Ectodermal cell (in vitro differentiated cells): ENCODE measurements at regions not wholly inside any gene's neighbourhood (a gene's known extent, or its start where the extent isn't known, plus 50 kb on each side); places are given as distances from the start of the nearest gene placed in this dataset.

ENCODE experiments used
- H3K27ac ChIP-seq: 2 replicates; pipeline ENCODE4 v1.7.0; 2013; ENCODE audit warnings: mild to moderate bottlenecking, low read depth, low read length; ENCODE audit not compliant: insufficient read depth, poor library complexity, severe bottlenecking
- H3K27me3 ChIP-seq: 2 replicates; pipeline ENCODE4 v1.7.0; 2013; ENCODE audit warnings: mild to moderate bottlenecking, low read length; ENCODE audit not compliant: insufficient read depth, control insufficient read depth, poor library complexity, severe bottlenecking
- H3K36me3 ChIP-seq: one replicate; pipeline ENCODE4 v1.7.0; 2013; ENCODE audit warnings: low read length; ENCODE audit not compliant: control insufficient read depth, insufficient read depth
- H3K4me1 ChIP-seq: one replicate; pipeline ENCODE4 v1.7.0; 2013; ENCODE audit warnings: low read length; ENCODE audit not compliant: control insufficient read depth, insufficient read depth
- H3K4me3 ChIP-seq: 2 replicates; pipeline ENCODE4 v1.7.0; 2013; ENCODE audit warnings: low read depth, low read length, control low read depth; ENCODE audit not compliant: insufficient read depth
- H3K9me3 ChIP-seq: 2 replicates; pipeline ENCODE4 v1.7.0; 2013; ENCODE audit warnings: mild to moderate bottlenecking, low read length, moderate library complexity; ENCODE audit not compliant: control insufficient read depth
- WGBS, 2 experiments: methylation state at CpG; one replicate each; pipeline ENCODE4 v1.1.7; 2013; ENCODE audit warnings: missing lambda C conversion rate in 2 of 2; 5-methylcytosine and 5-hydroxymethylcytosine counted together

DNA sequence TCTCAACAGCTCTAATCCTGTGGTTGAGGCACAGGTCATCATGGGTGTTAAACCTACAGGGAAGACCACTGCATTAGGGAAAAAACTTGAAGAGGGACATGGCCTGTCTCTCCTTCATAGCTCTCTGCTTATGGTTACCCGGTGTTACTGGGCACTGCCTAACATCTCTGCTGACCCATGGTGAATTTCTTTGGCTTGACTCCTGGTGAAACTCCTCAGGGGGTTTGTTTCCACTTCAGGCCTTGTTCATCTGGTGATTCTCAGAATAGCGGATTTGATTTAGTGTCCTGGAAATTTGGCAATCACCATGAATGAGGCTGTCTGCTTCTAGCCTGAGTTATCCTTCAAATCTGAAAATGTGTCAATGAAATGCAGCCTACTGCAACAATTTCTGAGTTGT is 114.4 kb downstream of the ZNF518B start:
- no peak overlapping the region for H3K27ac ChIP-seq
- H3K36me3 ChIP-seq, result no peaks in the 10 kb centered on the region
- H3K4me3 ChIP-seq, result no peak overlapping the region
- H3K9me3 ChIP-seq, result peaks cover 2% of the 10 kb centered on the region
- H3K27me3 ChIP-seq, result no peaks in the 10 kb centered on the region
- 90 to 96% methylated on average over 2 of the region's 2 CpGs for WGBS, 2 experiments
- no peaks in the 10 kb centered on the region for H3K4me1 ChIP-seq

DNA sequence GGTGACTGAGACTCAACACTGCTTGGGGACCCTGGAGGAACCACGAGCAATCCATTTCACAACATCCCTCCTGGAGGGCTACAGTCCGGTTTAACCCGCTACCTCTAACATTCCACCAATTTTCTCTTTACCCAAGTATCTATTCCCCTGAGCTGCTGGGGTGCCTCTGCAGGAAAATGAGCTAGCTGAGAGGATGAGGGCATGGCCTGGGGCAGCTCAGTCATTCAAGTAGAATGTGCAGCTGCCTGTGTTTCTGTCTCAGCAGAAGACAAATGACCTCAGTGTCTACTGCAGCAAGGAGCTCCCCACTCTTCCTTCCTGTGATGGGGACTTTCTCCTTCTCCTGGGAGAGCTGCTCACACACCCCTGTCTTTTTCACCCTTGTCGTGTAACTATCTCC is 120.8 kb downstream of the ZNF518B start:
- 92 to 98% methylated on average over 3 of the region's 4 CpGs for WGBS, 2 experiments
- Histone ChIP-seq H3K9me3 (peaks cover 2% of the 10 kb centered on the region), H3K27me3 (no peaks in the 10 kb centered on the region), H3K27ac (no peak overlapping the region), H3K36me3 (no peaks in the 10 kb centered on the region), H3K4me3 (no peak overlapping the region), H3K4me1 (no peaks in the 10 kb centered on the region)

GRCh38 chr4:10335050-10335449 is 122.2 kb downstream of the ZNF518B start:
- WGBS, 2 experiments, result 89 to 93% methylated on average over 8 of the region's 8 CpGs
- no peaks in the 10 kb centered on the region for H3K36me3 ChIP-seq
- H3K27ac ChIP-seq, result no peak overlapping the region
- no peaks in the 10 kb centered on the region for H3K4me1 ChIP-seq
- peaks cover 2% of the 10 kb centered on the region for H3K9me3 ChIP-seq
- H3K27me3 ChIP-seq, result no peaks in the 10 kb centered on the region
- H3K4me3 ChIP-seq, result no peak overlapping the region

GRCh38 chr4:10334506-10335028 is 122.7 kb downstream of the ZNF518B start:
- H3K27me3 ChIP-seq, result no peaks in the 10 kb centered on the region
- H3K4me1 ChIP-seq, result no peaks in the 10 kb centered on the region
- H3K36me3 ChIP-seq, result no peaks in the 10 kb centered on the region
- H3K27ac ChIP-seq, result no peak overlapping the region
- no peak overlapping the region for H3K4me3 ChIP-seq
- peaks cover 2% of the 10 kb centered on the region for H3K9me3 ChIP-seq
- 90% methylated on average over 3 of the region's 3 CpGs for WGBS, 2 experiments

- no peaks in the 10 kb centered on the region for H3K4me1 ChIP-seq
- 92% methylated on average over 1 of the region's 1 CpG; no CpG with 5 or more reads in 1 of the 2 experiments for WGBS, 2 experiments
- no peaks in the 10 kb centered on the region for H3K36me3 ChIP-seq
- H3K9me3 ChIP-seq, result peaks cover 2% of the 10 kb centered on the region
- H3K27me3 ChIP-seq, result no peaks in the 10 kb centered on the region
- no peak overlapping the region for H3K27ac ChIP-seq
- H3K4me3 ChIP-seq, result no peak overlapping the region
Measured at GRCh38 chr4:10333942-10334341, 123.3 kb downstream of the ZNF518B start.

DNA sequence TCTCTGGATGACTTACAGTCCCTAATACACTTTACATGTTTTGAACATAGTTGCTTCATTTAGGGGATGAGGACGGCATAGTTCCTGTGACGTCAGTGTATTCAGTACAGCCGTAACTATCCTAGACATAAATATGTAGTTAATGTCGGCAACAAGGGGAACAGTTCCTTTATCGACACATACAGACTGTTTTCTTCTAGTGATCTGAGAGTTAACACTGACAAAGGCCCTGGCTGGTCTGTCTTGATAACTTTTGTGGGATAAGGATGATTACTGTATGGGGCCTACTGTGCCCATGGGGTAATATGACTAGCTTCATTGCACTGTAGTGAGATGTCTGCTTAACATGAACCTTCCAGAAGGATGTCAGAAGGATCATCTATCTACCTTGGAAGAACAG is 131.2 kb downstream of the ZNF518B start:
- 90 to 95% methylated on average over 5 of the region's 5 CpGs for WGBS, 2 experiments
- Histone ChIP-seq H3K4me1 (no peaks in the 10 kb centered on the region), H3K9me3 (no peaks in the 10 kb centered on the region), H3K27ac (no peak overlapping the region), H3K4me3 (no peak overlapping the region), H3K27me3 (no peaks in the 10 kb centered on the region), H3K36me3 (no peaks in the 10 kb centered on the region)

DNA sequence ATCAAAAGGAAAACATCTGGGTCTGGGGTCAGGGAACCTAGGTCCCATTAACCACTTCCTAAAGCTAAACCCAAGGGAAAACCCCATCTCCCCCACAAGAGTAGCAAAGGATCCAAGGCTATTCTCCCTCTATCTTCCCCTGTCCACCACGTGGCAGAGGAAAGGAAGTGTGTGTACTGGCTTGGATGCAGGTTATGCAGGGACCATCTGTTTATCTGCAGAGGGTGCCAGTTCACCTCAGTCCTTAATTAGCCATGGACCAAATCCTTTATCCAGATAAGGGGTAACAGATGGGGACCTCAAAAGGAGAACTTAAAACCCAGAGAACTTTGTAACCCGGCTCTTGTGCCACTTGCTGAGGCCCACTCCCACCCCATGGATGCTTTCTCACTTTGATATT is 135.3 kb downstream of the ZNF518B start:
- no peaks in the 10 kb centered on the region for H3K9me3 ChIP-seq
- no peak overlapping the region for H3K4me3 ChIP-seq
- no peak overlapping the region for H3K27ac ChIP-seq

DNA sequence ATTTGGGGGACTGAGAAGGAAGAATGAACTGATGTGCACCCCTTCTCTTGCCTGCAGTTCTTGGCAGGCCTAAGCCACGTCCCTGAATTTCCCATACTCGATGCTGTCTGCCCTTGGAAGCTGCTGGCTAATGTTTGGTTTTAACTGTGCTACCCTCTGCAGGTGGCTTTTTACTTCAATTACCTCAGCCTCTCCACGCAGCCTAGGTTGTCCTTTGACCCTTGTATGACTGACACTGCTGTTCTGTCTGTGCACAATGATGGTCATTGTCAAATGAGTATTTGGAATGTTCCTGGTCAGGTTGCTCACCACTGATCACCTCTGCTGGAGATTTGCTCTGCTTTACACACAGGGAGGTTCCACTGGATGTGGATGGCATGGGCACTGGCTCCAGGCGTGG is 137.1 kb downstream of the ZNF518B start:
- no peak overlapping the region for H3K27ac ChIP-seq
- H3K4me1 ChIP-seq, result no peaks in the 10 kb centered on the region
- no peak overlapping the region for H3K4me3 ChIP-seq
- WGBS, 2 experiments, result 87 to 95% methylated on average over 4 of the region's 4 CpGs
- no peaks in the 10 kb centered on the region for H3K36me3 ChIP-seq
- no peaks in the 10 kb centered on the region for H3K27me3 ChIP-seq
- no peaks in the 10 kb centered on the region for H3K9me3 ChIP-seq

More for the DNA sequence above, 135.3 kb downstream of the ZNF518B start:
- 78 to 97% methylated on average over 1 to 2 of the region's 2 CpGs for WGBS, 2 experiments
- Histone ChIP-seq H3K36me3 (no peaks in the 10 kb centered on the region), H3K4me1 (no peaks in the 10 kb centered on the region), H3K27me3 (no peaks in the 10 kb centered on the region)

- WGBS, 2 experiments, result 92 to 96% methylated on average over 2 of the region's 2 CpGs
- H3K9me3 ChIP-seq, result no peaks in the 10 kb centered on the region
- H3K27me3 ChIP-seq, result no peaks in the 10 kb centered on the region
- H3K36me3 ChIP-seq, result no peaks in the 10 kb centered on the region
- no peak overlapping the region for H3K27ac ChIP-seq
- no peak overlapping the region for H3K4me3 ChIP-seq
- H3K4me1 ChIP-seq, result no peaks in the 10 kb centered on the region
Measured at GRCh38 chr4:10317345-10317744, 139.9 kb downstream of the ZNF518B start.

DNA sequence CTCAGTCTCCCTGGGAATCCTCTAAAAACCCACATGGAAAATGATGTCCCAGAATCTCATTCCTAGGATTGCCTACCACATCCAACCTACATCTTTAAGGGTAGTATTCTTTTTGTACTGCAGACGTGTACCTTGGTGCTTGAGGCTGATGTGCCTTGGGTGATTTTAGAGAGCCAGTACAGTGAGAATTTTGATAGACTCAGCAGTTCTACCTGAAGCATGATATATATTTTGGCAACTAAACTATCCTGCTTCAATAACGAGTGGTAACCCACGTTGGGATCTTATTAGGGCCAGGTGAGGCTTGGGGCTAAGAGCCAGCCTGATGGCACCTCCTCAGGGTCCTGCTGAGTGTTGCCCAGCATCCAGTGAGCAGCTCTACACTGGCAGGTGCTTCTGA is 140.4 kb downstream of the ZNF518B start:
- no peak overlapping the region for H3K27ac ChIP-seq
- no peak overlapping the region for H3K4me3 ChIP-seq
- H3K9me3 ChIP-seq, result no peaks in the 10 kb centered on the region
- no peaks in the 10 kb centered on the region for H3K27me3 ChIP-seq
- H3K4me1 ChIP-seq, result no peaks in the 10 kb centered on the region
- 89 to 97% methylated on average over 3 of the region's 3 CpGs for WGBS, 2 experiments
- no peaks in the 10 kb centered on the region for H3K36me3 ChIP-seq

DNA sequence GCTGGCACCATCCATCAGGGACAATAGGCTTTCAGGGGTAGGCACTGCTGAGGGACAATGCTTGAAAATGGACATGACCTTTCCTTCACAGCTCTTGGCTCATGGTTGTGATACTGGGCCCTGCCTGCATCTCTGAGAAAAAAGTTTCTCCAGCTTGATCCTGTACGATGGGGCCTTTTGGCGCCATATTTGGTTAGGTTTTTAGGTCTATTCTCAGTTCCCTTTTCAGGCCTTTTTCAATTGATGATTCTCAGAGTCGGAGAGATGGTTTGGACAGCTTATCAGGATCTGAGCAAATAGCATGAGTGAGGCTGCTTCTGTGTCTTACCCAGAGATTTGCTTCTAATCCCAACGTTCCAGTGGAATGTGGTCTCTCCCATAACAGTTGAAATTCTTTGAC is 141.6 kb downstream of the ZNF518B start:
- Histone ChIP-seq H3K4me3 (no peak overlapping the region), H3K36me3 (no peaks in the 10 kb centered on the region), H3K27me3 (no peaks in the 10 kb centered on the region), H3K27ac (no peak overlapping the region), H3K4me1 (no peaks in the 10 kb centered on the region), H3K9me3 (no peaks in the 10 kb centered on the region)
- WGBS, 2 experiments, result 83 to 85% methylated on average over 4 of the region's 4 CpGs
